Smooth muscle cell (in vitro differentiated cells): ENCODE measurements at regions not wholly inside any gene's neighbourhood (a gene's known extent, or its start where the extent isn't known, plus 50 kb on each side); places are given as distances from the start of the nearest gene placed in this dataset.

Experiments
- DNase-seq: peaks from one replicate; lab custom pipeline; 2025; ENCODE audit not compliant: unreplicated experiment; lab: John Stamatoyannopoulos, UW
- H2AFZ ChIP-seq: fragments of 200-600 bp; sonication (generic); 2 replicates; pipeline ENCODE4 v1.6.0; 2016; ENCODE audit warnings: antibody characterized with exemption, low read depth, mild to moderate bottlenecking
- H3F3A ChIP-seq: fragments of 200-600 bp; sonication (generic); 2 replicates; pipeline ENCODE4 v1.6.0; 2017; ENCODE audit warnings: antibody characterized with exemption, low read depth
- H3K27ac ChIP-seq: fragments of 200-600 bp; sonication (generic); 2 replicates; pipeline ENCODE4 v1.5.1; 2016; ENCODE audit warnings: low read depth, mild to moderate bottlenecking
- H3K27me3 ChIP-seq: fragments of 200-600 bp; sonication (generic); 2 replicates; pipeline ENCODE4 v1.6.1; 2016; ENCODE audit warnings: low read depth, mild to moderate bottlenecking
- H3K36me3 ChIP-seq: fragments of 200-600 bp; sonication (generic); 2 replicates; pipeline ENCODE4 v1.5.1; 2016; ENCODE audit warnings: low read depth
- H3K4me1 ChIP-seq: fragments of 200-600 bp; sonication (generic); 2 replicates; pipeline ENCODE4 v1.5.1; 2016; ENCODE audit warnings: low read depth
- H3K4me2 ChIP-seq: fragments of 200-600 bp; sonication (generic); 2 replicates; pipeline ENCODE4 v1.6.0; 2016; ENCODE audit warnings: mild to moderate bottlenecking
- H3K4me3 ChIP-seq: fragments of 200-600 bp; sonication (generic); 2 replicates; pipeline ENCODE4 v1.5.1; 2016; ENCODE audit warnings: mild to moderate bottlenecking
- H3K79me2 ChIP-seq: fragments of 200-600 bp; sonication (generic); 2 replicates; pipeline ENCODE4 v1.6.0; 2016; ENCODE audit warnings: low read depth, mild to moderate bottlenecking
- H3K9ac ChIP-seq: fragments of 200-600 bp; sonication (generic); 2 replicates; pipeline ENCODE4 v1.6.0; 2016; ENCODE audit warnings: low read depth
- H3K9me3 ChIP-seq: fragments of 200-600 bp; sonication (generic); replicated peaks from 2 replicates; pipeline ENCODE4 v1.5.1; 2016; ENCODE audit warnings: low read depth
- H4K20me1 ChIP-seq: fragments of 200-600 bp; sonication (generic); 2 replicates; pipeline ENCODE4 v1.6.0; 2016; ENCODE audit warnings: low read depth
- CTCF ChIP-seq: fragments of 200-600 bp; sonication (generic); IDR thresholded peaks from 2 replicates; pipeline ENCODE4 v1.5.1; 2017; ENCODE audit warnings: borderline replicate concordance, mild to moderate bottlenecking, antibody characterized with exemption; ENCODE audit not compliant: insufficient read depth, poor library complexity, severe bottlenecking
- WGBS: methylation state at CpG from one replicate; pipeline ENCODE4 v1.1.7; 2016; ENCODE audit warnings: low lambda C conversion rate; 5-methylcytosine and 5-hydroxymethylcytosine counted together

- Histone ChIP-seq H3K4me3 (no peak overlapping the region), H4K20me1 (no peaks in the 10 kb centered on the region), H3K4me2 (no peak overlapping the region), H3K36me3 (no peaks in the 10 kb centered on the region), H3K4me1 (no peaks in the 10 kb centered on the region), H3K79me2 (no peaks in the 10 kb centered on the region), H3K9me3 (no peaks in the 10 kb centered on the region), H3K27ac (no peak overlapping the region), H3K27me3 (no peaks in the 10 kb centered on the region), H2AFZ (no peak overlapping the region), H3K9ac (no peak overlapping the region), H3F3A (peaks cover 8% of the 10 kb centered on the region)
- 85% methylated on average over 10 of the region's 10 CpGs for WGBS
- TF ChIP-seq CTCF: no peak
- DNase-seq: no peak
These were observed 1141.6 kb upstream of the MIR17HG start for GRCh38 chr13:90205911-90206310.

- Histone ChIP-seq H3F3A (no peaks in the 10 kb centered on the region), H3K27ac (no peak overlapping the region), H3K4me2 (no peak overlapping the region), H3K4me3 (no peak overlapping the region), H3K9me3 (no peaks in the 10 kb centered on the region), H3K4me1 (no peaks in the 10 kb centered on the region), H3K9ac (no peak overlapping the region), H2AFZ (no peak overlapping the region), H3K36me3 (no peaks in the 10 kb centered on the region), H4K20me1 (no peaks in the 10 kb centered on the region), H3K27me3 (no peaks in the 10 kb centered on the region), H3K79me2 (no peaks in the 10 kb centered on the region)
- WGBS: 93% methylated on average over 1 of the region's 1 CpG
- no peak for DNase-seq
- TF ChIP-seq CTCF: no peak
These were observed 1130.2 kb upstream of the MIR17HG start for GRCh38 chr13:90217275-90217674.

- Histone ChIP-seq H3K9ac (no peak overlapping the region), H3K4me3 (no peak overlapping the region), H4K20me1 (no peaks in the 10 kb centered on the region), H3K27me3 (no peaks in the 10 kb centered on the region), H2AFZ (no peak overlapping the region), H3K9me3 (no peaks in the 10 kb centered on the region), H3K27ac (no peak overlapping the region), H3K4me1 (no peaks in the 10 kb centered on the region), H3K79me2 (no peaks in the 10 kb centered on the region), H3K36me3 (no peaks in the 10 kb centered on the region), H3K4me2 (no peak overlapping the region), H3F3A (no peaks in the 10 kb centered on the region)
- no peak for DNase-seq
- WGBS: 93% methylated on average over 3 of the region's 3 CpGs
- TF ChIP-seq CTCF: no peak
These were observed 1124.7 kb upstream of the MIR17HG start for GRCh38 chr13:90222758-90223157.

GRCh38 chr13:90230311-90230710 is 1117.2 kb upstream of the MIR17HG start:
- Histone ChIP-seq H3K4me1 (no peaks in the 10 kb centered on the region), H3K79me2 (no peaks in the 10 kb centered on the region), H3K4me2 (no peak overlapping the region), H3K9me3 (no peaks in the 10 kb centered on the region), H3F3A (no peaks in the 10 kb centered on the region), H4K20me1 (no peaks in the 10 kb centered on the region), H2AFZ (no peak overlapping the region), H3K27me3 (no peaks in the 10 kb centered on the region), H3K9ac (no peak overlapping the region), H3K4me3 (no peak overlapping the region), H3K27ac (no peak overlapping the region), H3K36me3 (no peaks in the 10 kb centered on the region)
- 94% methylated on average over 17 of the region's 17 CpGs for WGBS
- no peak for DNase-seq
- TF ChIP-seq CTCF: no peak
